GM12865 (cell line): ENCODE measurements at regions not wholly inside any gene's neighbourhood (a gene's known extent, or its start where the extent isn't known, plus 50 kb on each side); places are given as distances from the start of the nearest gene placed in this dataset.
A peak's percentile ranks its signal among the peaks of the same experiment; 100 is the strongest.

Source experiments
- DNase-seq: peaks from one replicate; pipeline ENCODE4 v3.0.0; 2010; ENCODE audit warnings: low read depth
- H3K4me3 ChIP-seq: 2 replicates; pipeline ENCODE4 v1.5.1; 2011; ENCODE audit warnings: mild to moderate bottlenecking, low read depth, low read length, control low read depth
- CTCF ChIP-seq: IDR thresholded peaks from 2 replicates; pipeline ENCODE4 v1.5.1; 2011; ENCODE audit warnings: low read length, control low read depth, low read depth, inconsistent platforms; ENCODE audit not compliant: insufficient read depth; ENCODE audit errors: missing control alignments

GRCh38 chr9:75397836-75398235, 309.5 kb downstream of the OSTF1 start:
- TF ChIP-seq CTCF, result no peak
- DNase-seq, result no peak
- no peak overlapping the region for H3K4me3 ChIP-seq

- DNase-seq, result no peak
- no peak for TF ChIP-seq CTCF
- no peak overlapping the region for H3K4me3 ChIP-seq
Measured at GRCh38 chr9:75408391-75408790, 320.1 kb downstream of the OSTF1 start.

- H3K4me3 ChIP-seq, result no peak overlapping the region
- TF ChIP-seq CTCF, result no peak
Measured at GRCh38 chr9:75410405-75410804, 322.1 kb downstream of the OSTF1 start.

GRCh38 chr9:75414371-75415160, 326.3 kb downstream of the OSTF1 start:
- no peak overlapping the region for H3K4me3 ChIP-seq
- TF ChIP-seq CTCF, result no peak
- no peak for DNase-seq

More at GRCh38 chr9:75410405-75410804, 322.1 kb downstream of the OSTF1 start:
- DNase-seq, result no peak

GRCh38 chr9:75417471-75417870, 329.2 kb downstream of the OSTF1 start:
- TF ChIP-seq CTCF, result no peak
- no peak overlapping the region for H3K4me3 ChIP-seq
- DNase-seq, result no peak

- no peak for TF ChIP-seq CTCF
- peak; percentile 71 for DNase-seq
- H3K4me3 ChIP-seq, result no peak overlapping the region
Measured at GRCh38 chr9:75418518-75418917, 330.2 kb downstream of the OSTF1 start.
